Globus pallidus (tissue), 1 donor: ENCODE measurements at regions not wholly inside any gene's neighbourhood (a gene's known extent, or its start where the extent isn't known, plus 50 kb on each side); places are given as distances from the start of the nearest gene placed in this dataset.
"Not testable (repeated sequence)": the region's sequence is repeated elsewhere in the genome, so short reads cannot be mapped to it uniquely, and the experiment has no call there.

ENCODE experiments used
- DNase-seq: peaks from one replicate; pipeline ENCODE4 v3.0.0-alpha.2; 2015; ENCODE audit warnings: low spot score

DNA sequence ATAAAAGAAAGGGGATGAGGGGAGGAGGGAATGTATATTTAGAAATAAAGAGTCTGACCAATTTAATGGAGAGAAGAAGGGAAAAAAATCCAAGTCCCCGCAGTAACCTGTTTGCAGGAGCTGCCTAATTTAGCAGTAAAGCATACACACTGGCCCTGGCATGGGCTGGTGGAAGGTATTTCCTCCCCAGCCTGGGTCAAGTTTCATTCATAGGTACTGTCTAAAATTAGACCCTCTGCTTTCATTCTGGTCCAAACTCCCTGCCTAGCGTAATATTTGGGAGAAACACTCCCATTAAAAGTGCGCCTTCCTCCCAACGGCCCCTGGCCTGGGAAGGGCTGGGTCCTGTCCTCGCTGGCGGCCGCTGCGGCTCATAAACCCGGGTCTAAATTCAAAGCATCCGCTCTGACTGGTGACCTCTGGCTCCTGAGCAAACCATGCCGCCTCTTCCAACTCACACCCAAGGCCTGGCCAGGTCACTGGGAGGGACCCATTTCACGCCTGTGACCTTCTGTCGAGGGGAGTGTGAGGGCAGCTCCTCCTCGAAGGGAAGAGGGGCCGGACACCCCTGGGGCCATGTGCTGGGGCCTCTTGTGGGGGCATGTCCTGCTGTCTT is 123.2 kb downstream of the FGF18 start:
- no peak for DNase-seq

GRCh38 chr5:171543148-171543815 is 123.8 kb downstream of the FGF18 start:
- DNase-seq = no peak

DNA sequence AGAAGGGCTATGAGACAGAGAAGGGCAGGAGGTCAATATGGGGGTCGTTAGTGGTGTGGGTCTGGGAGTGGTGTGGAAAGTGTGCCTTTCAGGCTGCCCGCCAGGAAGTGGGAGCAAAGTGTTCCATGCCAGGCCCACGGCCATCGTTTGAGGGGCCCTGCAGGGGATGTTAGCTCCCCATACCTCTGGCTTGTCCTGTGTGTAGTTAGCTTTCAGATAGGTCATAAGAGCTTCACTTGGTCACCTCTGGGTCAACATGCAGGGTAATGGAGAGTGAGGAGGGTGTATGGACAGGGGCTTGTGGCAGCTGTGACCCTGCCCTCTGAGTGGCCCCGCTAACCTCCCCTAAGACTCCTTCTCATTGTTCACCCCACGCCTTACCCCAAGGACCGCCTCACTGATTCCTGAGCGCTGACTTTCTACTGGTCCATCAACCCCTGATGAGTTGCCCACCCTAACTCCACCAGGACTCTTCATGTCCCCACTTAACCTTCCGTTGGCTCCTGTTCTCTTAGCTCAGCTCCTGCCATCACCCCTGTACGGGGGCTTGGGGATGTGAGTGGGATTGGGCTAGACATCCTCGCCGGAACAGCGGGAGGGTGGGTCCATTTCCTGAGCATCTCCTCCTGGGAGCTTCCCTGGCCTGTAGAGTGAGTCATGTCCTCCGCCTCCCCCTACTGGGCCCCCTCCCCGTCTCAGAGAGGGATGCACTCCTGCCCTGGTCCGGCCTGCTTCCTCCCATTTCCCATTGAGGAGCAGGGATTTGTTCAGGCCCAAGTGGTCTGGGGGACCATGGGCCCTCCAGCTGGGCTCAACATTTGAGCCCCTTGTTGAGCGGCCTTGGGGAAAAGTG is 125.7 kb downstream of the FGF18 start:
- DNase-seq = no peak

GRCh38 chr5:171549274-171549673 is 129.8 kb downstream of the FGF18 start:
- DNase-seq = no peak

DNA sequence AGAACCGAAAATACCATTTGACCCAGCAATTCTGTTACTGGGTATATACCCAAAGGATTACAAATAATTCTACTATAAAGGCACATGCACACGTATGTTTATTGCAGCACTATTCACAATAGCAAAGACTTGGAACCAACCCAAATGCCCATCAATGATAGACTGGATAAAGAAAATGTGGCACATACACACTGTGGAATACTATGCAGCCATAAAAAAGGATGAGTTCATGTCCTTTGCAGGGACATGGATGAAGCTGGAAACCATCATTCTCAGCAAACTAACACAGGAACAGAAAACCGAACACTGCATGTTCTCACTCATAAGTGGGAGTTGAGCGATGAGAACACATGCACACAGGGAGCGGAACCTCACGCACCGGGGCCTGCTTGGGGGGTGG is 134.4 kb downstream of the FGF18 start:
- DNase-seq = not testable (repeated sequence)

DNA sequence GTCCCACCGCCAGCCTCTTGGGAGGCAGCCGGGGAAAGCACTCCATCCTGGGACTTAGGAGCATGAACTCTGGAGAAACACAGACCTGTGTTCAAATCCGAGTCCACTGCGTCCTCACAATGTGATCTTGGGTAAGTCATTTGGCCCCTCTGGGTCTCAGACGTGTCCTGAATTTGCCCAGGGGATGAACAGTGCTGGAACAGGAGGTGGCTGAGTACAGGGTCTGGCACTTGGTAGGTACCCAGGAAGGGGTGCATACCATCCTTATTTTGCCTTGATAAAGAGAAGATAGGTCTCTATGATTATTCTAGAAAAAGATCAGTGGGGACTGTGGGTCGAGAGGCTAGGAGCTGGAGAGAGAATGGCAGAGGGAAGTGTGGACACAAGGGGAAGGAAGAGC is 135.7 kb downstream of the FGF18 start:
- DNase-seq = no peak

- DNase-seq = no peak
Observed at GRCh38 chr5:171562822-171563221, 143.4 kb downstream of the FGF18 start.

- no peak for DNase-seq
Observed at GRCh38 chr5:171568389-171568788, 148.9 kb downstream of the FGF18 start.

DNA sequence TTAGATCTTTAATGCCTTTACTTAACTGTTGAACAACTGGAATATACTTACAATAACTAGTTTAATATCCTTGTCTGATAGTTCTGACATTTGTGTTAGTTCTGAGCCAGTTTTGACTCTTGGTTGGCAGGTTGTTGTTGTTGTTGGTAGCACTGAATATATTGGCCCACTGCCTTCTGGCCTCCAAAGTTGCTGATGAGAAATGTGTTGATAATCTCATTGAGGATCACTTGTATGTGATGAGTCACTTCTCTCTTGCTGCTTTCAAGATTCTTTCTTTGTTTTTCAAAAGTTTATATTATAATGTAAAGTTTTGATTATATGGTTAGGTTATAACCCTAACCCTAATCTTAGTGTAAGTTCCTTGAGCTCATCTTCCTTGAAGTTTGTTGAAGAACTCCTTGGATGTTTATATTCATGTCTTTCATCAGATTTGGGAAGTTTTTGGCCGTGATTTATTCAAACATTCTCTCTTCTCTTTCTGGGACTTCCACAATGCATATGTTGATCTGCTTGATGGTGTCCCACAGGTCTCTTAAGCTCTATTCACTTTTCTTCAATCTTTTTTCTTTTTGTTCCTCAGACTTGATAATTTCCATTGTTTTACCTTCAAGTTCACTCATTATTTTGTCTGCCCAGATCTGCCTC is 149.7 kb downstream of the FGF18 start:
- DNase-seq = no peak

GRCh38 chr5:171570244-171570825 is 150.9 kb downstream of the FGF18 start:
- no peak for DNase-seq

DNA sequence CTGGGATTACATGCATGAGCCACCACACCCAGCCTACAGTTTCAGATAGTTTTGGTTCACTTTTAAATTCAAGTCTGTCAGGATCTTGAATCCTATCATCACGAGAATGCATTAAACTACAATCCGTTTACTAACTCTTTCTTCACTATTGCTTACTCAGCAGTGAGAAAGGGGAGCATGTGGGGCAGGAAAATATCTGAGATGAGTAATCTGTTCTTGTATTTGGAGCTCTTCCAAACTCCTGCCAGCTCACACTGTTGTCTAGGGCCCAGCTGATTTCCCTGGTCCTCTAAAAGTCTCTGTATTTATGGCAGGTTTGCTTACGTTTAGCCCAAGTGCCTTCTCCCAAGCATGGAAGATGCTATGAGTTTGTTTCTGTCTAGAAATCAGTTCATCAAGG is 152.2 kb downstream of the FGF18 start:
- DNase-seq = no peak

DNA sequence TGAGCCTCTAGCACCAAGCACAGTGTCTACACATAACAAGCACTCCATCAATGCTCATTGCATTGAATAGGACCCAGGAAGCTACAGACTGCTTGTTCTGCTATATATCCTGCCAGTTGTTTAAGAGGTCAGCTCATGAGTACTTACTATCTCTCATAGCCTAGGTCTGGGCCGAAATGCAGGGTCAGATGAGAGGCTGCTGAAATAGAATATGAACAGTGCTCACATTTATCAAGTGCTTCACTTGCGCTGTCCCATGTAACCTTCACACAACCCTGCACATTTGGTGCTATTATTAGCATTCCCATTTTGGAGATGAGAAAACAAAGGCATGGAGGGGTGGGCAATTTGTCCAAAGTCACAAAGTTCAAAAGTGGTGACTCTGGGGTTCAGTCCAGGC is 153.6 kb downstream of the FGF18 start:
- no peak for DNase-seq

DNA sequence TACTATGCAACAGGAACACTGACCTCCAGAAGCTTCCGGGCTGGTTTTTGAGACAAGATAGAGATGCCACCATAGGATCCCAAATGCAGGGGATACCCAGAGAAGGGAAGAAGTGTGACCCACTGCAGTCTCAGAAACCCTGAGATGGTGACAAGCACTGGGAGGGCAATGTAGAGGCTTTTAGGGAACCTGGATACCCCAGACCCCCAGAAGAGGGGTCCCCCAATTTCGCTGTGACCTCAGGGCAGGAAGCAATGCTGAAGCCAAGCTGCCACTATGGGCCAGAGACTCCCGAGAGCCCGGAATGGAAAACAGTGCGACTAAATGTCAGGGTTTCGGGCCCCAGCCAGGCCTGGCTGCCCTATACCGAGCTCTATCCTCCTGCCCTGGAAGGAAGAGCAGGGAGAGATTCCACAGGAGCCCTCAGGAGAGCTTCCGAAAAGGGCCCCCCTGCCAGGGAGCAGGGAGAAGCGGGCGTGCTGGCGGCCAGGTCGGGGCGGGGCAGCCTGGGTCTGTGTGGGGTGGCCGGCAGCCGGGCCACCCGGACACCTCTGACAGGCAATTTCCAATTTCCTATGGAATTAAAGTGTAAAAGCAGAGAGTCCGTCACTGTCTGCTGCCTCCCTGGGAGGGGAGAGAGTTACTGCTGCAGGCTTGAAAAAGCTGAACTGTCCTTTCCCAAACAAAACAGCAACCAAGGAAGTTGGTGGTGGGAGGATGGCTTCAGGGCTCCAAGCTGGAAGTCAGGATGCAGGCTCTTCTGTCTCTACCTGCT is 154.2 kb downstream of the FGF18 start:
- DNase-seq = no peak

DNA sequence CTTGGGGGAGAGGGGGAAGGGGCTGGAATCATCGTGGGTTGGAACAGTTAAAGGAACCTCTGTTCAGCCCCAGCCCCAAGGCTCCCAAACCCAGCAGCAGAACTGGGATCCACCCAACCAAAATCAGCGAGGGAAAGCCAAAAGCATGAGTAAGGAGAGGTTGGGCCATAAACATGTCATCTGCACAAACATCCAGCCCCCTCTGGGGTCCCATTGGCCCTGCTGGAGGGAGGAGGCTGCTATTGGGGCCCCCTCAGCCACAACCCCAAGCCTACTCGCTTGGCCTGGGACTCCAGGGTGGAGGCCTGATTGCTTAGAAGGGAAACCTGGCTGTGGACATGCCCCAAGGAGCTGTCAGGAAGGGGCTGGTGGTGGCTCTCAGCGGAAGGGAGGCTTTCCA is 154.9 kb downstream of the FGF18 start:
- DNase-seq = no peak

DNA sequence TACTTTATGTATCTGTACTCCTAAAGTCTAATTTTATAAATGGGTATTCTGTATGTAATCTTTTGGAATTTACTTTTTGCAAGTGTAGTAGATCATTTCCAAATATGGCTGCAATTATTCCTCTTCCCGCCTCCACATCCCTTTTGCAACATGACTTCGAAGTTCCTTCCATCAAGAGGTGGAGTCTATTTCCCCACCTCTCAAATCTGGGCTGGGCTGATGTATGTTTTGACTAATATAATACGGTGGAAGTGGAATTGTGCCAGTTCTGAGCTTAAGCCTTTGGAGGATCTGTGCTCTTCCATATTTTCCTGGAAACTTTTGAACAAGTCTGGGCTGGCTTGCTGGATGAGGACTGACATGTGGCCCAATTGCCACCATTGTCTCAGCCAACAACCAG is 155.9 kb downstream of the FGF18 start:
- DNase-seq = no peak

DNA sequence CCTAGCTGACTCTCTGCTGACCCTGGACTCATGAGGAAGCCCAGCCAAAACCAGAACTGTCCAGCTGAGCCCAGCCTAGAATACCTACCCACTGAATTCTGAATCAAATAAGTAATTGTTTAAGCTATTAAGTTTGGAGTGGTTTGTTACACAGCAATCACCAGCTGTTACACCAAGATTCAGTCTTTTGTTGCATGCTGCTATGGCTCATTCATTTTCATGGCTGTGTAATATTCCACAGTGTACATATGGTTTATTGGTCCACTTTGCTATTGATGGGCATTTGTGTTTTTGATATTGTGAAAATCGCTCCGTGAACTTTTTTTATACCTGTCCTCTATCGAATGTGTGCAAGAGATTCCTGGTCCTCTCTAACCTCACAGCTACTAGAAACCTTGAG is 156.4 kb downstream of the FGF18 start:
- no peak for DNase-seq

DNA sequence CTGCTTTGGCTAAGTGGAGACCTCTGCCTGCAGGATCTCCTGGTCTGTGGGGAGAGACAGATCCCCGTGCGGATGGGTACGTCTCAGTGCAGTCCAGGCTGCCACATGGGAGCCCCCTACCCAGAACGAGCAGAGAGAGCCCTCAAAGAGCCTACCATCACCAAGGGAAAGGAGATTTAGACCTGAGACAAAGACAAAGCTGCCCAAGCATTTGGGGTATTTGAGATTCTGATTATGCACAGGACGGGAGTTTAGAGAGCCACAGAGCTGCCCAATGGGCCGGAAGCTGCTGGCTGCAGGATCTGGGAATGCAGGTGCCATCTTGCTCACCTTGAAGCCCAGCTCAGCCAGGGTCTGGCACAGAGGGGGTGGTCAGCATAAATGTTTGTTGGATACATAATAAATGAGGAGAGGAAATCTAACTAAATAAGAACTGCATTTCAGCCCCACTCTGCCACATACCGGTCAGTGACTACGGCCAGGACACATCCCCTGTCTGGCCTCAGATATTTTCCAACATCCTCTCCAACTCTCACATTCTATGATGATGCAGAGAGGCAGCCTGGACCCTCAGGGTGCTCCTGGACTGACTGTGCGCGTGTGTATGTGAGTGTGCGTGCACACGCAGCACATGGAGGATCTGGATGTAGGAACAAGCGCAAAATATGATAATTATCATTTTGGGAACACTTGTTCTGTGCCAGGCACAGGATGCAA is 157.8 kb downstream of the FGF18 start:
- DNase-seq = no peak

- DNase-seq = no peak
Observed at GRCh38 chr5:171578049-171578828, 158.8 kb downstream of the FGF18 start.

- no peak for DNase-seq
Observed at GRCh38 chr5:171578829-171579491, 159.5 kb downstream of the FGF18 start.
